ENCODE measurements at regions not wholly inside any gene's neighbourhood (a gene's known extent, or its start where the extent isn't known, plus 50 kb on each side); places are given as distances from the start of the nearest gene placed in this dataset.
A peak's percentile ranks its signal among the peaks of the same experiment; 100 is the strongest.
"Not testable (repeated sequence)": the region's sequence is repeated elsewhere in the genome, so short reads cannot be mapped to it uniquely, and the experiment has no call there.

DNA sequence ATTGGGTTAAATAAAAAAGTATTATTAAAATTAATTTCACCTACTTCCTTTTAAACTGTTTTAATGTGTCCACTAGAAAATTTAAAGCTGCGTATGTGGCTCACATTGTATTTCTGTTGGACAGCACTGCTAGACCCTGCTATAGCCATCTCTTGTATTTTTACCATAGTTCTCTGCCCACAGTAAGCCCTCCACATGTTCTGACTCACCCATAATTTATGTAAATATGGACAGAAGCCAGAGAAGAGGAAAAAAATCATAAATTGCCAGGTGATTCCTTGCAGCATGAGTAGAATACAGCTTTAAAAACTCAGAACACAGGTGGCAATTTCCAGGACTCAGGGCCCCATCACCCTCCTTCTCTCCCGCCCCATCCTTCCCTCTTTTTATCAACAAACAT is 142.4 kb upstream of the MEX3C start:
- Mint-ChIP-seq H3K4me3 (no peak overlapping the region), H3K9me3 (no peaks in the 10 kb centered on the region), H3K27me3 (ENCODE audit: low read depth) (peaks cover 13% of the 10 kb centered on the region), H3K36me3 (ENCODE audit: low read depth) (no peaks in the 10 kb centered on the region), H3K27ac (no peak overlapping the region), H3K4me1 (ENCODE audit: low read depth) (peaks cover 4% of the 10 kb centered on the region)
- intact Hi-C loops (cut with micrococcal nuclease), result no loop called here
- CTCF ChIA-PET, result no interaction called here
- DNase-seq, result no peak

DNA sequence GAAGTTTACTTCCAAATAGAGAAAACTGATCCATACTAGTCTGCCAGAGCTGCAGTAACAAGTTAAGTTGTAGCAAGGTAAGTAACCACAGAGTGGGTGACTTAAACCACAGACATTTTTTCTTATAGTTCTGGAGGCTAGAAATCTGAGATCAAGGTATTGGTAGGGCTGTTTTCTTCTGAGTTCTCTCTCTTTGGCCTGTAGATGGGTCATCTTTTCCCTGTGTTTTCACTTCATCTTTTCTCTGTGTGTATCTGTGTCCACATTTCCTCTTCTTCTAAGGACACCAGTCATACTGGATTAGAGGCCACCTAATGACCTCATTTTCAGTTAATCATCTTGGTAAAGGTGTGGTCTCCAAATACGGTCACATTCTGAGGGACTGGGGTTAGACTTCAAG is 142.9 kb upstream of the MEX3C start:
- Mint-ChIP-seq H3K27ac (no peak overlapping the region), H3K4me1 (ENCODE audit: low read depth) (peaks cover 4% of the 10 kb centered on the region), H3K9me3 (no peaks in the 10 kb centered on the region), H3K36me3 (ENCODE audit: low read depth) (no peaks in the 10 kb centered on the region), H3K27me3 (ENCODE audit: low read depth) (peaks cover 13% of the 10 kb centered on the region), H3K4me3 (no peak overlapping the region)
- CTCF ChIA-PET, result interaction anchor here (0.6 kb wide), 1 partner anchor 20 kb away, joined by 5 read pairs; no protein-coding TSS in a partner anchor
- intact Hi-C loops (cut with micrococcal nuclease), result no loop called here
- no peak for DNase-seq

- CTCF ChIA-PET, result no interaction called here
- peak; percentile 54 for DNase-seq
- intact Hi-C loops (cut with micrococcal nuclease), result no loop called here
- Mint-ChIP-seq H3K36me3 (ENCODE audit: low read depth) (no peaks in the 10 kb centered on the region), H3K27me3 (ENCODE audit: low read depth) (peaks cover 9% of the 10 kb centered on the region), H3K4me1 (ENCODE audit: low read depth) (no peaks in the 10 kb centered on the region), H3K9me3 (no peaks in the 10 kb centered on the region), H3K27ac (no peak overlapping the region), H3K4me3 (no peak overlapping the region)
These were observed 145.3 kb upstream of the MEX3C start for GRCh38 chr18:51342815-51343214.

- H3K27me3 Mint-ChIP-seq (ENCODE audit: low read depth), result peaks cover 10% of the 10 kb centered on the region
- no peak for DNase-seq
- H3K27ac Mint-ChIP-seq, result no peak overlapping the region
- no peak overlapping the region for H3K4me3 Mint-ChIP-seq
- no peaks in the 10 kb centered on the region for H3K4me1 Mint-ChIP-seq (ENCODE audit: low read depth)
- no peaks in the 10 kb centered on the region for H3K36me3 Mint-ChIP-seq (ENCODE audit: low read depth)
- intact Hi-C loops (cut with micrococcal nuclease), result no loop called here
- CTCF ChIA-PET, result interaction anchor here (0.6 kb wide), 1 partner anchor 533 kb away, joined by 4 read pairs; no protein-coding TSS in a partner anchor
- no peaks in the 10 kb centered on the region for H3K9me3 Mint-ChIP-seq
These were observed 148.4 kb upstream of the MEX3C start for GRCh38 chr18:51345848-51346391.

DNA sequence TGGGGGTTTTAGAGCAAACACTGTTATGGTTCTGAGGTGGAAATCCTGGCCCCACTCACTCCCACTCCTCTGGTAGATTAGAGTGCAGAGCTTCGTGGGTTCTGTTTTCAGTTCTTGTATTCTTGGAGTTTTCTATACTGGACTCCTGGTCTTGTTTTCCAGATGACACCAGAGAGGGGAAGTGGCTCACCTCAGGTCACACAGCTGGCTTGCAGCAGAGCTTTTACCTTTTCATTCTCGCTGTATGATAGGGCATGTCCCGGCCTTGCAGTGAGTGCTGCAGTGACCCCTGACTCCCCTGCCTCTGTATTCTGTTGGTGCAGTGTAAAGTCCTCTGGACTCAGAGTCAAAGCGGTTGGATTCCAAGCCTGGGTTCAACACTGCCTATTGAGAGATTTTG is 148.9 kb upstream of the MEX3C start:
- no peaks in the 10 kb centered on the region for H3K9me3 Mint-ChIP-seq
- CTCF ChIA-PET, result interaction anchor here (0.6 kb wide), 1 partner anchor 534 kb away, joined by 4 read pairs; no protein-coding TSS in a partner anchor
- intact Hi-C loops (cut with micrococcal nuclease), result no loop called here
- no peaks in the 10 kb centered on the region for H3K36me3 Mint-ChIP-seq (ENCODE audit: low read depth)
- peaks cover 12% of the 10 kb centered on the region for H3K27me3 Mint-ChIP-seq (ENCODE audit: low read depth)
- no peak overlapping the region for H3K4me3 Mint-ChIP-seq
- no peak for DNase-seq
- no peaks in the 10 kb centered on the region for H3K4me1 Mint-ChIP-seq (ENCODE audit: low read depth)
- H3K27ac Mint-ChIP-seq, result no peak overlapping the region

- CTCF ChIA-PET, result no interaction called here
- intact Hi-C loops (cut with micrococcal nuclease), result no loop called here
- no peak for DNase-seq
- Mint-ChIP-seq H3K4me3 (no peak overlapping the region), H3K36me3 (ENCODE audit: low read depth) (no peaks in the 10 kb centered on the region), H3K27ac (no peak overlapping the region), H3K27me3 (ENCODE audit: low read depth) (peaks cover 19% of the 10 kb centered on the region), H3K4me1 (ENCODE audit: low read depth) (no peaks in the 10 kb centered on the region), H3K9me3 (no peaks in the 10 kb centered on the region)
These were observed 152.6 kb upstream of the MEX3C start for GRCh38 chr18:51350081-51350480.

- no peak overlapping the region for H3K4me3 Mint-ChIP-seq
- intact Hi-C loops (cut with micrococcal nuclease), result no loop called here
These were observed 158.4 kb upstream of the MEX3C start for GRCh38 chr18:51355841-51356240.

DNA sequence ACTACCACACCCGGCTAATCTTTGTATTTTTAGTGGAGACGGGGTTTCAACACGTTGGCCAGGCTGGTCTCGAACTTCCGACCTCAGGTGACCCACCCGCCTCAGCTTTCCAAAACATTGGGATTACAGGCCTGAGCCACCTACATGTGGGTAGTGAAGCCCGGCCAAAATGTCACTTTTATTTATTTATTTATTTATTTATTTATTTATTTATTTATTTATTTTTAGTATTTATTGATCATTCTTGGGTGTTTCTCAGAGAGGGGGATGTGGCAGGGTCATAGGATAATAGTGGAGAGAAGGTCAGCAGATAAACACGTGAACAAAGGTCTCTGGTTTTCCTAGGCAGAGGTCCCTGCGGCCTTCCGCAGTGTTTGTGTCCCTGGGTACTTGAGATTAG is 162.8 kb upstream of the MEX3C start:
- H3K27ac Mint-ChIP-seq; H3K4me1 Mint-ChIP-seq (ENCODE audit: low read depth); H3K36me3 Mint-ChIP-seq (ENCODE audit: low read depth); H3K9me3 Mint-ChIP-seq; DNase-seq; H3K4me3 Mint-ChIP-seq; H3K27me3 Mint-ChIP-seq (ENCODE audit: low read depth); intact Hi-C loops (cut with micrococcal nuclease); CTCF ChIA-PET: not testable (repeated sequence)

More at GRCh38 chr18:51355841-51356240, 158.4 kb upstream of the MEX3C start:
- H3K36me3 Mint-ChIP-seq (ENCODE audit: low read depth), result no peaks in the 10 kb centered on the region
- H3K27me3 Mint-ChIP-seq (ENCODE audit: low read depth), result peaks cover 16% of the 10 kb centered on the region
- DNase-seq, result no peak
- CTCF ChIA-PET, result interaction anchor here (1.2 kb wide), 1 partner anchor 246 kb away, joined by 4 read pairs; no protein-coding TSS in a partner anchor
- no peaks in the 10 kb centered on the region for H3K4me1 Mint-ChIP-seq (ENCODE audit: low read depth)
- H3K9me3 Mint-ChIP-seq, result no peaks in the 10 kb centered on the region
- no peak overlapping the region for H3K27ac Mint-ChIP-seq

- CTCF ChIA-PET, result no interaction called here
- intact Hi-C loops (cut with micrococcal nuclease), result no loop called here
- Mint-ChIP-seq H3K27ac (no peak overlapping the region), H3K4me1 (ENCODE audit: low read depth) (no peaks in the 10 kb centered on the region), H3K27me3 (ENCODE audit: low read depth) (peaks cover 9% of the 10 kb centered on the region), H3K4me3 (no peak overlapping the region), H3K36me3 (ENCODE audit: low read depth) (no peaks in the 10 kb centered on the region), H3K9me3 (no peaks in the 10 kb centered on the region)
- DNase-seq, result no peak
These were observed 163.8 kb upstream of the MEX3C start for GRCh38 chr18:51361130-51361860.

DNA sequence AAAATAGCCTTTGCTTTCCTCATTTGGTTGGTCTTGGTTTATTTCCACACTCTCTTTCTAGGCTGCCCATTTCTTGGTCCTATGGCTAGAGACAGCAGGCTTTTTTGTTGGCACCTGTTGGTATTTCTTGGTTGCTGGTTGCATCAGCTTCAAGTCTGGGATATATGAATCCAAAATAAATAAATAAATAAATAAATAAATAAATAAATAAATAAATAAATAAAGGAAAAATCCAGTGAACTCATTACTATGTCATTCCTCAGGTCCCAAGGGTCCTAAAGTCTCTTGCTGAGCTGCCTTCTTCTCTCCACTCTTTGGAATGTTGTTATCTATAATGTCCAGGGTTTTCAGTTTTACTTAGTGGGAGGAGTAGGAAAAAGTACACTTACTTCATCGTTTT is 165.9 kb upstream of the MEX3C start:
- CTCF ChIA-PET, result no interaction called here
- Mint-ChIP-seq H3K4me3 (no peak overlapping the region), H3K9me3 (no peaks in the 10 kb centered on the region), H3K27me3 (ENCODE audit: low read depth) (peaks cover 8% of the 10 kb centered on the region), H3K36me3 (ENCODE audit: low read depth) (no peaks in the 10 kb centered on the region), H3K27ac (no peak overlapping the region), H3K4me1 (ENCODE audit: low read depth) (no peaks in the 10 kb centered on the region)
- DNase-seq, result no peak
- intact Hi-C loops (cut with micrococcal nuclease), result no loop called here

- H3K36me3 Mint-ChIP-seq (ENCODE audit: low read depth), result no peaks in the 10 kb centered on the region
- no peak overlapping the region for H3K27ac Mint-ChIP-seq
- CTCF ChIA-PET, result no interaction called here
- intact Hi-C loops (cut with micrococcal nuclease), result no loop called here
- DNase-seq, result no peak
- H3K4me3 Mint-ChIP-seq, result no peak overlapping the region
- no peaks in the 10 kb centered on the region for H3K4me1 Mint-ChIP-seq (ENCODE audit: low read depth)
- peaks cover 34% of the 10 kb centered on the region for H3K27me3 Mint-ChIP-seq (ENCODE audit: low read depth)
- peaks cover 8% of the 10 kb centered on the region for H3K9me3 Mint-ChIP-seq
These were observed 173.5 kb upstream of the MEX3C start for GRCh38 chr18:51370996-51371395.

GRCh38 chr18:51371929-51372328 is 174.4 kb upstream of the MEX3C start:
- CTCF ChIA-PET, result no interaction called here
- Mint-ChIP-seq H3K36me3 (ENCODE audit: low read depth) (no peaks in the 10 kb centered on the region), H3K9me3 (peaks cover 8% of the 10 kb centered on the region), H3K27ac (no peak overlapping the region), H3K27me3 (ENCODE audit: low read depth) (peaks cover 36% of the 10 kb centered on the region), H3K4me1 (ENCODE audit: low read depth) (no peaks in the 10 kb centered on the region), H3K4me3 (no peak overlapping the region)
- intact Hi-C loops (cut with micrococcal nuclease), result no loop called here
- DNase-seq, result no peak

GRCh38 chr18:51382081-51382480 is 184.6 kb upstream of the MEX3C start:
- CTCF ChIA-PET, result interaction anchor here (1.0 to 1.1 kb wide), 2 partner anchors 17 to 271 kb away, joined by 3 to 4 read pairs; no protein-coding TSS in a partner anchor
- Mint-ChIP-seq H3K9me3 (no peaks in the 10 kb centered on the region), H3K4me3 (no peak overlapping the region), H3K36me3 (ENCODE audit: low read depth) (no peaks in the 10 kb centered on the region), H3K27me3 (ENCODE audit: low read depth) (no peaks in the 10 kb centered on the region), H3K4me1 (ENCODE audit: low read depth) (no peaks in the 10 kb centered on the region), H3K27ac (no peak overlapping the region)
- intact Hi-C loops (cut with micrococcal nuclease), result loop anchor here (10.0 kb wide), 1 partner anchor 557 kb away; the partner anchor contains the start of gene MRO
- DNase-seq, result no peak
